Stimulated activated CD4-positive, alpha-beta T cell treated with anti-CD3 and anti-CD28 coated beads, Interleukin-15, amount 100 ng/mL, for 1 hour (primary cell): ENCODE measurements at regions not wholly inside any gene's neighbourhood (a gene's known extent, or its start where the extent isn't known, plus 50 kb on each side); places are given as distances from the start of the nearest gene placed in this dataset.
"Not testable (repeated sequence)": the region's sequence is repeated elsewhere in the genome, so short reads cannot be mapped to it uniquely, and the experiment has no call there.

Source experiments
- DNase-seq, 2 donors: peaks; one replicate each; pipeline ENCODE4 v3.0.0-alpha.2; 2020; ENCODE audit warnings: low read depth in 1 of 2, low spot score in 1 of 2

DNA sequence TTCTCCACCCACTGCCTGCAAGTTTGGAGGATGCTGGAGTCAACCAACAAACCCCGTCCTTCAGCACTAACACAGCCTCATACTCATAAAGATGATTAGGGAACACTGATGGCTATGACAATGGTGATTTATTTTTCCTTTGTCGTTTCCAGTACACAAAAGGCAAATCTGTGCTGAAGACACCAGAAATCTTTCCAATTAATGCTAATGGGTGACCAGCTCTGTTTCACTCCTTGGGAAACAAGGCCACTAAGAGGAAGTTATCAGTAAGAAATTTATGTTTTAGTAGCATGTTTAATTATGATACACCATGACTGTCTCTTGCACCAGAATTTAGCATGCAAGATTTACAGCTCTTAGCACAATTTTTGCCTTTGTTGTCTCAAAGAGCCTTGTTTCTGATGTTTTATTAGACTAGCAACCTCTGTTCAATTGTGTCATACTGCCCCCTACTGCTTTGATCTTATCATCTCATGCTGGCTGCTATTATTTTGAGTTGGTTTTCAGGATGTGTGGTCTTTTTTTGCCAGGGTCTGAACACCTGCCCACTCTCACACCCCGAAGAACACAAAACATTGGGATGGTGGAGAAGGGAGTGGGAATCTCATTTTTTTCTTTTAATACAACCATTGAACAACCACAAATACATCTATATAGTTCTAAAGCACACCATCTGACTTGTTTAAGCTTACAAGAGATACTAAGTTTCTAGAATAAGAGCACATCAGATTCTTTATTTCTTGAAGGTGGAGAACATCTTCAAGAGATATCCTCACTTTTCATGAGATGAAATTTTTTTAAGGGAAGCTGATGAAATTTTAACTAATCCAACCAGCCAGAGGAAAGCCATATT lies 160.9 kb downstream of the SPTSSA start:
- DNase-seq = no peak

DNA sequence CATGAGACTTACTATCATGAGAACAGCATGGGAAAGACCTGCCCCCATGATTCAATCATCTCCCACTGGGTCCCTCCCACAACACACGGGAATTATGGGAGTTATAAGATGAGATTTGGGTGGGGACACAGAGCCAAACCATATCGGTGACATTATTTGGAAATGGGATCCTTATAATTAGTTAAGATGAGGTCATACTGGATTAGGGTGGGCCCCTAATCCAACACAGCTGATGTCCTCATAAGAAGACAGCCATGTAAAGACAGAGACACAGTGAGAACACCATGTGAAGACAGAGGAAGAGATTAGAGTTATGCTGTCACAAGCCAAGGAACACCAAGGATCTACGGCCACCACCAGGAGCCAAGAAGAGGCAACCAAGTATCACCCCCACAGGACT lies 161.7 kb downstream of the SPTSSA start:
- DNase-seq = no peak

DNA sequence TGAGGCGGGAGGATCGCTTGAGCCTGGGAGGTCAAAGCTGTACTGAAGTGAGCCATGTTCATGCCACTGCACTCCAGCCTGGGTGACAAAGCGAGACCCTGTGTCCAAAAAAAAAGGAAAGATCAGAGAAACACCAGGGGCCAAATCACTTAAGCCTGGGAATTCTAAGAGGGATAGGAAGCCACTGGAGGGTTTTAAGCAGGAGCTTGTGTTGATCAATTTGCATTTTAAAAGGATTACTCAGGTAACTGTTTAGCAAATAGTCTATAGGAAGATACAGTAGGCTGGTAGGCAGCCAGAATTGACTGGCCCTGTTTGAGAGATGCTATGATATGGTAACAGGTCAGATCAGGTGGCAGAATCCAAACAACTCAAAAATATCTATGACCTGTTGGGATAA lies 162.7 kb downstream of the SPTSSA start:
- DNase-seq = no peak

DNA sequence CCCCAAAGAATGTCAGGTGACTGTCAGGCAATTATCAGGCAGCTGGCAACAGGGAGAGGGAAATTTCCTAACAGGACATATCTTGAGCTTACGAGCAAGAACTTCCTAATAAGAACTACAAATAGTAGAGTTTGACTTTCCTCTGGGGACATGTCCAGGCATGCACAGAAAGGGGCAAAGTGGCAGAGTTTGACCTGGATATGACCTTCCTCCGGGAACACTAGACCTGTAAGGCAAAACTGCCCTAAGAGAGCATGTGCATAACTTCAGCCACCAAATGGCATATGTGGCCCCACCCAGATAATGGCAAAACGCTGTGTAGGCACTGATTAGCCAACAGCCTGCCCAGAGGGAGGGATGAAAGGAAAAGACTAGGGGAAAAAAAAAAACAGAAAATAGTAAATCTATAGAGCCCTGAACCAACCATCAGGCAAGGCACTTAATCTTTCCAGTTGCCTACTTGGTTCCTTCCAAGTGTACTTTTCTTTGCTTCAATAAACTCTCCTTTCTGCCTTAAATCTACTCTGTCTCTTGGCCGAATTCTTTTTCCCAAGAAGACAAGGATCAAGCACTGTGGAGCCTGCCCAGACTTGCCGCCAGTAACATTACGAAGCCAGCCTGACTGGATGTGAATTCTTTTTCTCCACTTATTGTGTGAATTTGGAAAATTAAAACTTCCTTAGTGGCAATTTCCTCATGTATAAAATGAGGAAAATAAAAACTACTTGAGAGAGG lies 164.1 kb downstream of the SPTSSA start:
- DNase-seq = no peak

DNA sequence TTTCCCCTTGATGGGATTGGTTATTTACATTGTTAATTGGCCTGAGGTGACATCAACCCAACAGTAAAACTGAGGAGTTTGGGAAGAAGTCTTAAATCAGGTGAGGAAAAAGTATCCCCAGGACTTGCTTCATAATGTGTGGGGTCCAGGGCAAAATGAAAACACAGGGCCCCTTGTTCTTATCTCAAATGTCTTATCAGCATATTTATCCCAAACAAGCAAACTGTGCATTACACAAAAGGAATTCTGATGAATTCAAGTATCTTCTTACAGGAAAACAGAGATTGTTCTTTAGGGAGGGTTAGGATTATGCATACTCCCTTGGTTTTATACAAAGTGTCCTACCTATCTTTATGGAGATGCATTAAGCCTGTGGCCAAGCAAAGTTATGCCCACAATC lies 178.4 kb downstream of the SPTSSA start:
- DNase-seq = no peak

DNA sequence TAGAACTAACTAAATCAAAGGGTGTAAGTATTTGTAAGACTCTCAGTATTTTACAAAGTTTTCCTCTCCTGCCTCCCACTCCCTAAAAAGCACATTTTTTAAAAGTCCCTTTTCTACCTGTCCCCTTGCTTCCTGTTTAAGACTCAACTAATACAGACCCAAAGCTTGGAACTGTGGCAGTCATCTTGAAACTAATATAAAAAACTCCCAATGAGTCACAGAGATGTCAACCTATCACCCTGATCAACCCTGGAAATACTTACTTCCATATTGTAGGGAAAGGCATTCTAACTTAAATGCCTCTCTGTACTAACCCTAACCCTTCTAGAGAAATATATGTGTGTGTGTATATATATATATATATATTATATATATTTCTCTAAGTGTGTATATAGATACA lies 184.8 kb downstream of the SPTSSA start:
- DNase-seq = no peak

DNA sequence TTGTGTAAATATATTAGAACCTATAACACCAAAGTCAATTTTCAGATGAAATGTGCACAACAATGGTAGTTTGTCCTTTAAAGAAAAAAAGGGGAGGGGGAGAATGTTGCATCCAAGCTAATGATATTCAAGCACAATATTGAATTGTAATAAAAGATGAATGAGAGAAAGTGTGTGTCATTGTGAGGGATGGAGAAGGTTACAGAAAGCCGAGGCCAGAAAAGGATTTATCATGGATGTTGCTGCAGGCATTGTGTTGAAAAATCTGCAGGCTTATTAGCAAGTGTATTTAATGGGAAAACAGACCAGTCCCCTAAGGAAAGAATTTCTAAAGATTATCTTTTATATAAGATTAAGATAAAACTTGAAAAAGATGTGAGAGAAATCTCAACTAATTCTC lies 186.5 kb downstream of the SPTSSA start:
- no peak for DNase-seq

DNA sequence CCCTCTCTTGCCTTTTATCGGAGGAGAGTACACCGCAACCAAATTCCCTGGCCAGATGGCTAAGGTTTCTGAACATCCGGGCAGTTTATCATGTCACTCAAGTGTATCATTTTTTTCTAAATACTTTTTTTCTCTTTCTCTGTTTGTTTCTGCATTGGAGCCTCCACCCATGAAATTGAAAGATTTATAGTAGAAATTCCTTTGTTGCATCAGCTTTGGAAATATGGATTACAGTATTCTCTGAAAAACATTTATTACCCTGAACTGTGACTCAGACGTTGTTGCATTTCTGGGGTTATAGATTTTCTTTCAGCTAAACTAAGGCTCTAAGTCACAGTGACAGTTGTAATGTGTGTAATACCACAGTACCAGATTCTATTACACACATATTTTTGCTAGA lies 187.0 kb downstream of the SPTSSA start:
- DNase-seq = no peak

DNA sequence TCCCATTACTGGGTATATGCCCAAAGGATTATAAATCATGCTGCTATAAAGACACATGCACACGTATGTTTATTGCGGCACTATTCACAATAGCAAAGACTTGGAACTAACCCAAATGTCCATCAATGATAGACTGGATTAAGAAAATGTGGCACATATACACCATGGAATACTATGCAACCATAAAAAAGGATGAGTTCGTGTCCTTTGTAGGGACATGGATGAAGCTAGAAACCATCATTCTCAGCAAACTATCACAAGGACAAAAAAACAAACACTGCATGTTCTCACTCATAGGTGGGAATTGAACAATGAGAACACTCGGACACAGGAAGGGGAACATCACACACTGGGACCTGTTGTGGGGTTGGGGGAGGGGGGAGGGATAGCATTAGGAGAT lies 188.3 kb downstream of the SPTSSA start:
- DNase-seq = not testable (repeated sequence)

DNA sequence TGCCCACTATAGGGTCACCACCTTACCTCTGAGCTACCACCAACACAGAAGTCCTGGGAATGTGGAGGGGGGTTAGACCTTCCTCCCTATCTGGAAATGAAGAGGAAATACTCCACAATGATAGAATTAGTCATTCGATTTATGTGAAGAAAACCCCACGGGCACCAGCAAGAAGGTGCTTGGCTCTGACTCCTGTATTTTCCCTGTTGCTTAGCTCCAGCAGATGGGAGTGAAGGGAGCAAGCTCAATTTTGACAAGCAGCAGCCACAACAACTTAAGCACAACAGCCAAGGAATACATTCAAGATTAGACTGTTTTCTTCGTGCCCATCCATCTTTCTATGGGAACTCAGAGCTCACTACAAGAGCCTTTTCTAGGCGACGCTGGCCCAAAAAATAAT lies 191.7 kb downstream of the SPTSSA start:
- no peak for DNase-seq

DNA sequence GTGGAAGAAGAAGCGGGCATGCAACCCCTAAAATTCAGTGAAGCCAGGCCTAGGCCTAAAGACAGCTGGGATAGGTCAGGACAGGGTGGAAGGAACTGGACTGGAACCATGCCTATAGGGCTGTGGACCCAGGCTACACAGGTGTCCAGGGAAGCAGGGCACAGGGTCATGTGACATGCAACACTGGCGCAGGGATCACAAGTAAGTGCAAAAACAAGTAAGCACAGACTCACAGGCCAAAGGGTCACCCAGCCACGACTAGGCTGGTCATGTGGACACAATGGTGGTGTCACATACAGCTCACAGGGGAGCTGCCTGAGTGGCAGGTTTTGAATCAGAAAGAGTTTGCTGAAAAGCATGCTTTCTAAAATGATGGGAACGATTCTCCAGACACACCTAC lies 195.7 kb downstream of the SPTSSA start:
- DNase-seq = no peak

DNA sequence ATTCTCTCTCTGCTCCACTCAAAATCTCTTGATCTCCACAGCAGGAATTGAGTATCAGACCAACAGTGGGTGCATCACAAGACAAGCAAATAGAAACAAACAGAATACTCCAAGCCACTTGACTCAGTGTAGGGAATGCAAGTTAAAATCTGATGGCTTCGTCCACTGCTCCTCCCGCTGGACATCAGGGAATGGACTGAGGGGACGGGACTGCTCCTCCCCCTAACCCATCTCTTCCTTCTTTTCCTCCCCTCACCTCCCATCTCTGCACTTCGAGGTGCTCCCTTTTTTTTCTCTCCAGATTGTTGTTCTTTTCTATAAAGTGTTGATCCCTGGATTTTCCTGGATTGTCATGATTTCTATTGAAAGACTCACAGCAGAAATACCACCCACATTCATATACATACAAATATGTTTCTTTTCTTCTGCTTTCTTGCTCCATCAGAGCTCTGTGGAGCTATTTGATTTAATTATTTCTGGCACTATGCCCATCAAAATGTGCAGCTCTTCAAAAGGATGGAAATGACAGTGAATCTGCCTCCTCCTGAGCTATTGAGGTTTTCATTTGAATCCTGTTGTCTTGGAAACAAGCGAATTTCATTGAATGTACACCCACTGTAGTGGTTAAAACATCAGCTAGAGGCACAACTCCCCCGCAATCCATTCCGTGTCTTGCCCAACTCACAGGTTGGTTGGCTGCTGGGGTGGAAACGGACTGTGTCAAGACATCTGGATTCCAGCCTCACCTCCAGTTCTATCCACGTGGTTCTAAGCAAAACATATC lies 199.7 kb downstream of the SPTSSA start:
- no peak for DNase-seq

DNA sequence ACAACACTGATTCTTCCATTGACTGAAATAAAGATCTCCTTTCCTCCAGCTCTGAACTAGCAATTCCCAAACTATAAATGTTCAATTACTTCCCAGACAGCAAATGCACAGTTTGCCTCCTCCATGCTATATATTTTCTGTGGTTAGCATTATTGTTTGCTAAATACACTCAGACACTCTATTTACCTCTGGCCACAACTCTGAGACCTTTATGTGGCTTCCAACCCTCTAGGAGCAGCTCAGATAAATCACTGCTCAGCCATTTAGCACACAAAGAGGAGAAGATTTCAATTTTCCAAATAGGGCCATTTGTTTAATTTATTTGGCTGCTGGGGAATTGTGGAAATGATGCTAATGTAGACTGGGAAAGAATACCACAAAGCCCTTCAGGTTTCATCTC lies 202.0 kb downstream of the SPTSSA start:
- DNase-seq = no peak

DNA sequence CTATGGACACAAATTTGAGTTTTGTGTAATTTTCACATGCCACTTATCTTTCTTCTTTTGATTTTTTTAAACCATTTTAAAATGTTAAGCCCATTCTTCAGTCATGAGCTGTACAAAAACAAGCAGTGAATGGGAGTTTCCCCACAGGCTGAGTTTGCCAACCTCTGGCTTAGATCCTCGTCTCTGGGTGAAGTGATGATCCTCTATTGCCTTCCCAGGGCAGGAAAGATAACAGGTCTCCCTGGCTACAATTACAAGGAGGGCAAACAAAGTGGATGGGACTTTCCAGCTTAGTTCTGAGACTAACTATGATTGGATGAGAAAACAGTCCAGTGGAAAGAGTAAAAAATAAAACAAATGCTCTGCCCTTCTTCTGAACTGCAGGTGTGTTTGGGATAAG lies 203.7 kb downstream of the SPTSSA start:
- DNase-seq = no peak

DNA sequence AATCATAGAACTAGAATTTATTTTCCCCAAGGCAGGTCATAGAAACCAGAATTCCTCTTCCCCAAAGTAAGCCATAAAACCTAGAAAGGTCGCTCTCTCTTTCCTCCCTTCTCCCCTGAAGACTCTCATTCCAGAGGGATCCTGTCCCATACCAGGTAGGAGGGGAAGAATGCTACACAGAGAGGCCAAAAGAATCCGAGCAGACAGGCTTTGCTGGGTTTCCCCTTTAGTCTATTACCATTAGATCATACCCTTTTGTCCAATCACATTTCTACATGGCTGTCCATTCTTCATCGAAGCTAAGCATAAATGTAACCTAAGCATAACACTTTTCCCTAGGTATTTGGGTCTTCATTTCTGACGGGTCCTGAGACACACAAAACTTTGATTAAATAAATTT lies 204.5 kb downstream of the SPTSSA start:
- DNase-seq = no peak

DNA sequence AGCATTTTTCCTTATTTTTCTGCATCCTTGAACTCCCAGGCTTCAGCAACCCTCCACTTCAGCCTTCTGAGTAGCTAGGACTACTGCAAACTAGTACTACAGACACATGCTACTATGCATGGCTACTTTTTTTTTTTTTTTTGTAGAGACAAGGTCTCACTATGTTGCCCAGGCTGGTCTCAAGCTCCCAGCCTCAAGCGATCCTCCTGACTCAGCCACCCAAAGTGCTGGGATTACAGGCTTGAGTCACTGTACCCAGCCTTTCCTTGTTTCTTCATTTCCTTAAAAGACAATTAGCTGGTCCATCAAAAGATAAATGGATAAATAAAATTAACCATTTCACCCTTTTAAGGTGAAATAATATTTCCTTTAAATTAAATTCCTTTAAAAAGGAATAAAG lies 205.8 kb downstream of the SPTSSA start:
- no peak for DNase-seq

DNA sequence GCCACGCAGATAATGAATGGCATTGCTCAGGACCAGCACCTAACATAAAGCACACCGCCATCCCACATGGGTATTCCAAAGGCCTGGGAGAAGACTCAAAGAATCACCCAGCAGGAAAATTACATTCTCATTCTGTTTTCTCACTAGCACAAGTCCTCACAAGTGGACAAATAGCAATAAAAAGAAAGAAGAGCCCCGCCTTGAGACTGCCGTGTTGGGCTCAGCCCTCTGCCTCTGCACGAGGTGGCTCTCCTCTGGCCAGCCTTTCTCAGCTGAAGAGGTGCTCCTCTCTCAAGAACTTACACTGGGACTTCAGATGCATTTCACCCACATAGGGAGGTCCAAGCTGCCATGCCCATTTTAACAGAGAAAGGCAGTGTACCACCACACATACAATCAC lies 207.5 kb downstream of the SPTSSA start:
- DNase-seq = no peak

DNA sequence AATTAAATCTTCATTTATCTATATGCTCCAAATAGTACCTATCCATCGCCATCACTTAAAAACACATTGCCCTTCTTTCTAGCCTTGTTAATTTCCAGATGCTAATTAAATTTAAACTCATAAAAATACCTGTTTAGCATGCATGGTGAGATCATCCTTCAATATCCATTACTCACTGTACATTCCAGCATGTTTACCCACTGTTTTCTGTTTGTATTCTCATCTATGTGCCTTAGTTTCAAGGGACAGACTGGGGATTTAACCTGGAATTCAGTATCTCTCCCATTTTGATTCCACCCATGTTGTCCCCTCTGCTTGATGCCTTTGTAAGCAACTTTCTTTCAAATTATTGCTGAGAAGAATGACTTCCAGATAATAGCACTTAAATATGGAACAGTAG lies 208.0 kb downstream of the SPTSSA start:
- no peak for DNase-seq

DNA sequence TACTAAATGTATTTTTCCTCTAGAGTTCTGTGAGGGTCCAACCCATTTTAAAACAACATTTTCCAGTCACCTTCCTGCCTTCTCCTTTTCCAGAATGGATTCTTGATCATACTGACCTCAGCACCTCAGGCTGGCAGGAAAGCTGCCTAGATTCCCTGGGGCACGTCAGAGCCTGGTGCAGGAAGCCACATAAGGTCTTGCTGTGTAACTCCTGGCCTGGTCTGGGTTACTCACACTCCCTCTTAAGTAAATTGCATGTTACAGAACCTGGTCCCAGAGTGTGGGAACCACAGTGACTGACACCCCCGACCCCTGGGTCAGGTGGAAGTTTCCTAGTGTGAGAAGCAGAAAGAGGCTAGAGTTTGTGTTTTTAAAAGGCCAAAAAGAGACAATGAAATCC lies 209.8 kb downstream of the SPTSSA start:
- DNase-seq = no peak

DNA sequence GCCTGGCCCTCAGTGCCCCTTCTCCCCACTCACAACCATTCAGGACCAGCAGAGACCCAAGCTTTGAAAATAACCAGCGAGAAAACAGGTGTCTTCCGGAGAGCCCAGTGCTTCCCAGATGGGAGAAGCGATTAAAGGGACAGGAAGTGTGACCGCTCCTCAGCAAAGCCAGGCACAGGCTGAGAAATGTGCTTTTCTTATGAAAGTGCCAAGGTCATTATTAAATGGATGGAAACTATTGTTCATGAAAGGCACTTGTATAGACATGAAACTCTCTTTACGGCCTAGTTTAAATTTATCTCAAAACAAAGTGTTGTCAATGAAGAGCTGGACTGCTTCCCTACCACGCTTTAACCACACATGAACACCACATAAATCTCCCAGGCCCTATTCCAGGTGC lies 210.4 kb downstream of the SPTSSA start:
- DNase-seq = no peak

DNA sequence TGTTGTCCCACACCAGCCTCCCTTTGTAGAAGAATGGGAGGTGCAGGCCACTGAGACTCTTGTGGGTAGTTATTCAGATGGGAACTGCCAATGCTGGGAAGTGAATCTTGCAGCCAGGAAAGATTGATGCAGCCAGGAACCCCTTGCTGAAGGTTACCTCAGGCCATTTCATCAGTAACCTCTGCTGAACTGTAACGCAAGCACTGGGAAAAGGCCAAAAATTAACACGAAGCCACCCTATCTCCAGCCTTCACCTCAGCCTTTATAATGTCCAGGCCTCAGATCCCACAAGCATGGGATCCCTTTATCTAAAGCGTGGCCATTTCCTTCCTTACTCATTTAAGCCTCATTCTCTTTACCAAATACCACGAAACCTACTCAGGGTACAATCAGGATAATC lies 211.1 kb downstream of the SPTSSA start:
- DNase-seq = no peak

DNA sequence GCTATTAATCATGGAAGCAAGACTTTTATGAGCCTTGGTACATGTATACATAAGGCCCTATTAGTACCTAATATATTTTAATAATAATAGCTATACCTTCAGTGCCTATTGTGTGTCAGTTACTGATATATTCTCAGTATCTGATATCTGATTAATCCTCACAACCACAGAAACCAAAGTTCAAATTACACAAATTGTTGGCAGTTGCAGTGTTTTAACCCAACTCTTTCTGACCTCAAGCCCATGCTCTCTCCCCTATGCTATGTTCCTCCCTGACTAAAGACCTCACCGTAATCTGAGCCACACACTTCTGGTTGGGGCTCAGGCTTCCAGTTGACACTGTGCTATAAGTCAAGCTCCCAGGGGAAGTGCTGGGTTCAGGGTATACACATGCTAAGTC lies 214.4 kb downstream of the SPTSSA start:
- DNase-seq = no peak
